ENCODE measurements at regions not wholly inside any gene's neighbourhood (a gene's known extent, or its start where the extent isn't known, plus 50 kb on each side); places are given as distances from the start of the nearest gene placed in this dataset.

DNA sequence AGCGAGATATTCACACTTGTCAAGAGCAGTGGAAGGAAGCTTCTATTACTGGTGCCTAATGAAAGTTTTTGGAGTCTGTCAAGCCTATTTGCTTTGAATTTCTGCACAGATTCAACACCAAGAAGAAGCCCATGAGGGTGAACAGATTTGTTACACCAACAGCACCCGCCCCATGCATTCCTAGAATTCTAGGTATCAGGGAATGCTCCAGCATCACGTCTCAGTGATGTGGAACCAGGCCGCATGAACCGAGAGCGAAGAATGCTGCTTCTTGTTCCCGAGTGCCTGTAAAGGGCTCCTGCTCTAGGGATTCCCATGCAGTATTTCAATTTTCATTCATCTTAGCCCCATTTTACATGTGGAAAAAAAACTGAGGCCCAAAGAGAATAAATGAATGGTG is 69.7 kb downstream of the KCNF1 start:
- no peaks in the 10 kb centered on the region for H3K36me3 ChIP-seq (ENCODE audit: insufficient read depth, low read length, poor library complexity, severe bottlenecking)
- DNase-seq (ENCODE audit: low spot score) = no peak
- no peaks in the 10 kb centered on the region for H3K9me3 ChIP-seq (ENCODE audit: low read depth, low read length, poor library complexity, severe bottlenecking)
- no peaks in the 10 kb centered on the region for H3K27me3 ChIP-seq (replicated peaks; ENCODE audit: insufficient read depth, low read depth, low read length, poor library complexity)
- ChIA-PET POLR2A (ENCODE audit: low non-redundant PET) (no interaction called here), CTCF (no interaction called here)
- no TSS peak for BruUV-seq (replicated peaks)
- H3K4me1 ChIP-seq (ENCODE audit: insufficient read depth, low read length, poor library complexity, severe bottlenecking) = no peaks in the 10 kb centered on the region
- H3K27ac ChIP-seq (ENCODE audit: low read depth, low read length, poor library complexity, severe bottlenecking) = no peak overlapping the region
- TF ChIP-seq CTCF (conservative IDR thresholded peaks at IDR 0.05; ENCODE audit: low read depth, low read length) (no peak), EZH2 (IDR thresholded peaks at IDR 0.05; ENCODE audit: borderline replicate concordance, low read depth, low read length, poor library complexity, severe bottlenecking) (no peak)
- no peak overlapping the region for H3K4me3 ChIP-seq (ENCODE audit: low read depth, low read length, poor library complexity, severe bottlenecking)
- intact Hi-C loops (cut with micrococcal nuclease; ENCODE audit: unreplicated experiment) = no loop called here

- ChIA-PET CTCF (no interaction called here), POLR2A (ENCODE audit: low non-redundant PET) (no interaction called here)
- no TSS peak for BruUV-seq (replicated peaks)
- no peaks in the 10 kb centered on the region for H3K9me3 ChIP-seq (ENCODE audit: low read depth, low read length, poor library complexity, severe bottlenecking)
- H3K27me3 ChIP-seq (replicated peaks; ENCODE audit: insufficient read depth, low read depth, low read length, poor library complexity) = no peaks in the 10 kb centered on the region
- no peak for DNase-seq (ENCODE audit: low spot score)
- H3K4me1 ChIP-seq (ENCODE audit: insufficient read depth, low read length, poor library complexity, severe bottlenecking) = no peaks in the 10 kb centered on the region
- intact Hi-C loops (cut with micrococcal nuclease; ENCODE audit: unreplicated experiment) = no loop called here
- H3K4me3 ChIP-seq (ENCODE audit: low read depth, low read length, poor library complexity, severe bottlenecking) = no peak overlapping the region
- TF ChIP-seq EZH2 (IDR thresholded peaks at IDR 0.05; ENCODE audit: borderline replicate concordance, low read depth, low read length, poor library complexity, severe bottlenecking) = no peak
- TF ChIP-seq CTCF (conservative IDR thresholded peaks at IDR 0.05; ENCODE audit: low read depth, low read length) = no peak
- no peak overlapping the region for H3K27ac ChIP-seq (ENCODE audit: low read depth, low read length, poor library complexity, severe bottlenecking)
- H3K36me3 ChIP-seq (ENCODE audit: insufficient read depth, low read length, poor library complexity, severe bottlenecking) = no peaks in the 10 kb centered on the region
Observed at GRCh38 chr2:10981941-10982431, 70.3 kb downstream of the KCNF1 start.

- no peaks in the 10 kb centered on the region for H3K36me3 ChIP-seq (ENCODE audit: insufficient read depth, low read length, poor library complexity, severe bottlenecking)
- POLR2A ChIA-PET (ENCODE audit: low non-redundant PET) = interaction anchor here (0.5 kb wide), 1 partner anchor 40 kb away, joined by 3 read pairs; no protein-coding TSS in a partner anchor
- TF ChIP-seq CTCF (conservative IDR thresholded peaks at IDR 0.05; ENCODE audit: low read depth, low read length) (no peak), EZH2 (IDR thresholded peaks at IDR 0.05; ENCODE audit: borderline replicate concordance, low read depth, low read length, poor library complexity, severe bottlenecking) (no peak)
- no peak overlapping the region for H3K4me3 ChIP-seq (ENCODE audit: low read depth, low read length, poor library complexity, severe bottlenecking)
- intact Hi-C loops (cut with micrococcal nuclease; ENCODE audit: unreplicated experiment) = no loop called here
- H3K4me1 ChIP-seq (ENCODE audit: insufficient read depth, low read length, poor library complexity, severe bottlenecking) = no peaks in the 10 kb centered on the region
- CTCF ChIA-PET = no interaction called here
- H3K9me3 ChIP-seq (ENCODE audit: low read depth, low read length, poor library complexity, severe bottlenecking) = no peaks in the 10 kb centered on the region
- no peaks in the 10 kb centered on the region for H3K27me3 ChIP-seq (replicated peaks; ENCODE audit: insufficient read depth, low read depth, low read length, poor library complexity)
- no peak for DNase-seq (ENCODE audit: low spot score)
- H3K27ac ChIP-seq (ENCODE audit: low read depth, low read length, poor library complexity, severe bottlenecking) = no peak overlapping the region
- BruUV-seq (replicated peaks) = no TSS peak
Observed at GRCh38 chr2:10982931-10983701, 71.4 kb downstream of the KCNF1 start.
